RPMI7951 (cell line): ENCODE measurements at regions not wholly inside any gene's neighbourhood (a gene's known extent, or its start where the extent isn't known, plus 50 kb on each side); places are given as distances from the start of the nearest gene placed in this dataset.
"Not testable (repeated sequence)": the region's sequence is repeated elsewhere in the genome, so short reads cannot be mapped to it uniquely, and the experiment has no call there.

ENCODE experiments used
- DNase-seq: peaks from one replicate; pipeline ENCODE4 v3.0.0-alpha.2; 2012; ENCODE audit warnings: low read depth

DNA sequence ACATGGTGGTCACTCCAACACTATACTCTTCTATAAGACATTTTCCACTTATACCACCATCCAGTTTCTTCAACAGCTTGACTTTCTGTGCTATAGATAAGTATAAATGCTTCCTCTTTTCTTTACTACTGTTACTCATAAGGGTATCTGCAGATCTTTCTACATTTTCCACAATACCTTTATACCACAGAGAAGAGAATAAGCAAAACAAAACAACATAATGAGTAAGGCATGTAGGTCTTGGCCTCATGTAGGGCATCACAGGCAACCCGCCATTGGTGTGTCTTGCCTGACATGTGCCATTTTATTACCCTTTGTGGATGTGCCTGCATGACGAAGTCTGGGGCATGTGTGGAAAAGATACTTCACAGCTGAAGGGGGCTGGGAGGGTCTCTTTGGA lies 265.3 kb upstream of the STARD13 start:
- DNase-seq: no peak

DNA sequence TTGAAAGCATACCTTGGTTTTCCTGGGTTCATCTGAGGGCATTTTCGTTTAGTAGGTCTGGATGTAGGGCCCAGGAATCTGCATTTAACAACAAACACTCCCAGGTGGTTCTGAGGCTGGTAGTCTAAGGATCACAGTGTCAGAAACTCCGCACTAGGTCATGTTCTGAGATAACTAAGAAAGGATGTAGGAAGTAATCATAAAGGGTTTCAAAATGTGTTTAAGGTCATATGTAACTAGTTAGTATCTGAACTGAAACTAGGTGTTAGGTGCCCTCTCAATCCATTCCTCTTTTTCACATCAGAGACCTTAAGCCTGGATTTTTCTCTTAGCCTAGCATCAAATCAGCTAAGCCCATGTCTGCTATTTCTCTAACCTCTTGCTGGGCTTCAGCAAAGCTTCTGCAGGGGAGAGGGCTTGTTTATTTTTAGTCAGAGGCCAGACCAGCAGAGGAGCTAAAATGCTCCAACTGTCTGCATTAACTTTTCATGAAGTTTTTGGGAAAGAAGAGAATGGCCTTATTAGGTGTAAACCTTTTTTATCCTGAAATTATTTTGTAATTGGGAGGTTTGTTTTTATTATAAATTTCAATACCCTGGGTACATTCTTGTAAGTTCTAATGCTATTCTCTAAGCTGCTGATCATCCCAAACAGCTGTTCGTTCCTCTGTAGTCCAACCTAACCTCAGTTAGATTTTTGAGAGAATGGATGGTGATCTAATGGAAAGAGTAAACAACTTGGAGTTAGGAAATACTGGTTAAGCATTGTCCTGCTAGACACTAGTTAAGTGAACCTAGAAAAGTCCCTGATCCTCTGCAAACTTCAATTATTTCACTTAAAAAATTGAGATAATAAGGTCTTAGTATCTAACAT lies 262.8 kb upstream of the RFC3 start:
- no peak for DNase-seq

DNA sequence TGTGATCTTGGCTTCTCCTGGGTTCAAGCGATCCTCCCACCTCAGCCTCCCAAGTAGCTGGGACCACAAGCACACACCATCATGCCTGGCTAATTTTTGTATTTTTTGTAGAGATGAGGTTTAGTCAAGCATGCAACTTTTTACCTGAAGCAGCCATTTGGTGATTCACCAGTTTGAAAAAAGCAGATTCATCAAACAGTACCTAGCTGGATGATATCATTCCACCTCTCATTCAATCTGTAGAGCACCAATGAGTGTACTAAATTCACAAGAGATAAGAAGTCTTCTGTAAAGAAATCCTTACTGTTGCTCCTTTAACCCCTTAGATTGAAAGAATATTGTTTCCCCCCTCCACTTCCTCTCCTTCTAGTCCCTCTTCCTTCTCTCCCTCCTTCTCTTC lies 261.1 kb upstream of the RFC3 start:
- no peak for DNase-seq

DNA sequence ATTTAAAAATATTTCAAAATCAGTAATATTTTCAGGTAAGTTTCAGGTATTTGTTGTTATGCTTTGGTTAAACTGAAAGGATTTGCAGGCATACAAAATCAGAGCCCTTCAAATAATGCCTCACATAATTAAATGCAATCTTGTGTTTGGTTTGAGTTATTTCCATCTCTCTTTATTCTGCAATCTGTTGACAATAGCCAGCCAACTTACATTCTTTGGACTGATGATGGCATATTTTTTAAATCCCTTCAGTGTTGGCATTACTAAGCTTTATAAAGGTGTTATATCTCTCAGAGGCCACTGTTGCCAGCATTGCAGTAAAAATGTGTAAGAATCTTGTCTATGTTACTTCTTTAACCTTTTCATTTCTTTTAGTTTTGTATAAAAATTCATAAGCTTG lies 257.2 kb upstream of the RFC3 start:
- DNase-seq: no peak

DNA sequence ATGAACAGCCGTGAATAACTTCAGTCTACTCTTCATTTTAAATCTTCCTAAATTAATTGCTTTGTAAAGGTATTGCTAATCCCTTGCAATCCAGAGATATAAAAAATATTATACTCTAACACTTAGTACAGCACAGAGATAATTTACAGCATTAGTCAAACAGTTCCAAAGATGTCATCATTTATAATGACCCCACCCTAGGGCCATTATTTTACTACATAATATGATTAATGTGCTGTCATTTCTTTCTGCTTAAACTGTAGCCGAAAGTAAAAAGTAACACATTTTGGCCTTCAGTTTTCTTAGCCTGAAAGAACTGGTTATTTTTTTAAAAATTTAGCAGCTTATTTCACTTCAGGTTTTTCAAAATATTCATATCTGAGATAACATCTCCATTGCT lies 256.3 kb upstream of the RFC3 start:
- no peak for DNase-seq

DNA sequence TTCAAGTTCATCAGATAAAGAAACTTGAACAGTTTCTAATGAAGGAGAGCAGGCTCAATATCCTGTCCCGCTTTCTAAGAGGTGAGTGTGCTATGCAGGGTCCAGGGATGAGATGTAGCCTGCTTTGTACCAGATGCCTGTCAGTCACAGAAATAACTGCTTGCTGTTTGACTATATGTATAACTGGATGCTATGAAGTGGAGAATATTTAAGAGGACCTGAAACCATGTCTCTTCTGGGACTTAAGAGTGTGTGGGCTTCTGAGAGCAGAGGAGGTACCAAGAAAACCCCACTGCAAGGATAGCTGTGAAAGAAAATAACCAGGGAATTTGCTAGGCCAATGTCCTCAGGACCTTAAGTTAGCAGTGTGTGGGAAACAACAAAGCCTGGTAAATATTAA lies 246.3 kb upstream of the RFC3 start:
- DNase-seq: no peak

DNA sequence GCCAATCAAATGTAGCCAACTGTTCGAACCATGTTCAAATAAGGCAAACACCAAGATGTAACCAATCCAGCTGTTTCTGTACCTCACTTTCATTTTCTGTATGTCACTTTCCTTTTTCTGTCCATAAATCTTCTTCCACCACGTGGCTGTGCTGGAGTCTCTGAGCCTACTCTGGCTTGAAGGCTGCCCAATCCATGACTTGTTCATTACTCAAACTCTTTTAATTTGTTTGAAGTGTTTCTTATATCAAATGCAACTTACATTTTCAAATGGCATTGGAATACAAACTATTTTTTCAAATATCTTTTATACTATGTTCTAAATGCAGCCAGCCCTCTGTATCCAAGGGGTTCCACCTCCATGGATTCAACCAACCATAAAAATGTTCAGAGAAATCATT lies 245.6 kb upstream of the RFC3 start:
- DNase-seq: not testable (repeated sequence)

DNA sequence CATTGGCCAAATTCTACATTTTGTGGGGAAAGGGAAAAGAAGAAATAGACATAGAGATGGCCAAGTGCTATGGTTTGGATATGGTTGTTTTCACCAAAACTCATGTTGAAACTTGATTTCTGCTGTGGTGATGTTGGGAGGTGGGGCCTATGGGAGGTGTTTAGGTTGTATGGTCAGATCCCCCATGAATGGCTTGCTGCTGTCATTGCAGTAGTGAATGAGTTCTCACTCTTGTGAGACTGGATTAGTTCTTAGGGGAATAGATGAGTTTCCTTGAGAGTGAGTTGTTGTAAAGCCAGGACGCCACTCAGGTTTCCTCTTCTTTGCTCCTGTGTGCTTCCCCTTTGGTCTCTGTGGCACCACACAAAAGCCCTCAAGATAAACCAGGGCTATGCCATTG lies 242.6 kb upstream of the RFC3 start:
- no peak for DNase-seq

DNA sequence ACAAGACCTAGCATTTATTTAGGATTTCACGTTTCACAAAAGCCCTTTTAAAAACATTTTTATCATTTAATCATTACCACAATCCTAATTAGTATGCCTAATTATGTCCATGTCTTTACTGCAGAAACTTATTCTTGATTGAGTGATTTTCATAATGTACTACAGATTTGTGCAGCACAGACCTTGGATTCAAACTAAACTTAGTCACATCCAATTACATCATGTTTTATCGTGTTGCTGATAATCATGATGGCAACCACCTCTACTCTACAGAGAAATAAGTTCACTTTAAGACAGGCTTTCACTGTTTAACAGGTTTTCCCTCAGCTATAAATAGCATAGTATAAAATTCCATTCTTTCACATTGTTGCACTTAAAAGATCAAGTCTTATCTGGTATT lies 240.9 kb upstream of the RFC3 start:
- no peak for DNase-seq

DNA sequence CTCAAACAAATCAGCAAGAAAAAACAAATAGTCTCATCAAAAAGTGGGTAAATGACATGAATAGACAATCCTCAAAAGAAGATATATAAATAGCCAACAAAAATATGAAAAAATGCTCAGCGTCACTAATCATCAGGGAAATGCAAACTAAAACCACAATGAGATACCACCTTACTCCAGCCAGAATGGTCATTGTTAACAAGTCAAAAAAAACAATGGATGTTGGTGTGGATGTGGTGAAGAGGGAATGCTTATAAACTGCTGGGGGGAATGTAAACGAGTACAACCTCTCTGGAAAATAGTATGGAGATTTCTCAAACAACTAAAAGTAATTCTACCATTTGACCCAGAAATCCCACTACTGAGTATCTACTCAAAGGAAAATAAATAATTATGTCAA lies 239.2 kb upstream of the RFC3 start:
- DNase-seq: no peak

DNA sequence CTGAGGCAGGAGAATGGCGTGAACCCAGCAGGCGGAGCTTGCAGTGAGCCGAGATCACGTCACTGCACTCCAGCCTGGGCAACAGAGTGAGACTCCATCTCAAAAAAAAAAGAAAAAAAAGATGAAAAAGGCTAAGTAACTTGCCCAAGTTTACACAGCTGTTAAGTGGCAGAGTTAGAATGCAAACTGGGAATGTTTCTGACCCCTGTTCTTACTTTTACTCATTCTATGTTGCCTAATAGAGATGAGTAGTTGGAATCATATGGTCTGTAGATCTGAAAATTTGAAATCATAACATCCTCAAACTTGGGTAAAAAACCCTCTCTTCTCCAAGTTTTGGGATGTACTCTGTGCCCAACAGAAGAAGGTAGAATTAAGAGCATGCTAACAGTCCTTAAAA lies 235.8 kb upstream of the RFC3 start:
- DNase-seq: no peak

DNA sequence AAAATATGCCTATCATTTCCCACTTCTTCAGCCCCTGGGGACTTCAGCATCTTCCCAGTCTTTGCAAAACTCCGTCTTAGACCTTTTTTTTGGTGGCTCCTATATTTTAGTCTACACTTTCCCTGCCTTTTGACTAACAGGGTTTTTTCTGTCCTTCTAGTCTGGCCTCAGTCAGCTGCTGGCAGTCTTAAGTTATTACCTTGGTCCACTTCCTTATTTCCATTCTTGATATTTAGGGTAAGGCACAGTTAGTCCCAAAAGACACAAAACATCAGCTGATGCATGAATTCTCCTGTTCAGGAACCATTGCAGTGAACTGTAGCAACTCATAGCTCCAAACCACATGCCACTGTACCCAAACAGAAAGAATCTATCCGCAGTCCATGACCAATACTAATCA lies 234.6 kb upstream of the RFC3 start:
- DNase-seq: no peak

DNA sequence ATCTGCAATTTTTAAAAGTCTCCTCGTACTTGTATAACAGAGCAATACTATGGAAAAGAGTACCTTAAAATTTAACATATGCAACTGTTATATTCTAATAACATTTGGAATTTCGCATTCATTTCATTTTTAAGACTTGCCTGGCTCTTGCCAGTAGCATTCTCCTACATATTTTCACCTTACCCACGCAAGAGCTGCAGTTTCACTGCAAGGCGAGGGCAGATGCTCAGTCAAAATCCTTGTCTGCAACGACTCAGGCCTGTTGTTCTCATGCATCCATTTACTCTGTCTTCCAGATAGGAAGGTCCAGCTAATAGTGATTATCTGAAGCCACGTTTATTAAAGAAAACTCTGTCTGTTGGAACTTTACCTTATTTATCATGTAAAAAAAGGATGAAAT lies 227.0 kb upstream of the RFC3 start:
- no peak for DNase-seq

DNA sequence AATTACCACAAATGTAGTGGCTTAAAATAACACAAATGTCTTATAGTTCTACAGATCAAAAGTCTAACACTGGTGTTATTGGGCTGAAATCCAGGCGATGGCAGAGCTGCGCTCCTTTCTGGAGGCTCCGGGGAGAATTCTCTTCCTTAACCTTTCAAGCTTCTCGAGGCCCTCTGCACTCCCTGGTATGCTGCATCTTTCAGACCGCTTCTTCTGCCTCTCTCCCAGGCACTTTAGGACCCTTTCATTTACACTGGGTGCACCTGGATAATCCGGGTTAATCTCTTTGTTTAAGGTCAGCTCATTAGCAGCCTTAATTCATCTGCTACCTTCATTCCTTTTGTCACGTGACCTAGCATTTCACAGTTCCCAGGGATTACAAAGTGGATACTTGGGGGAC lies 211.3 kb upstream of the RFC3 start:
- peak; percentile 9 for DNase-seq

DNA sequence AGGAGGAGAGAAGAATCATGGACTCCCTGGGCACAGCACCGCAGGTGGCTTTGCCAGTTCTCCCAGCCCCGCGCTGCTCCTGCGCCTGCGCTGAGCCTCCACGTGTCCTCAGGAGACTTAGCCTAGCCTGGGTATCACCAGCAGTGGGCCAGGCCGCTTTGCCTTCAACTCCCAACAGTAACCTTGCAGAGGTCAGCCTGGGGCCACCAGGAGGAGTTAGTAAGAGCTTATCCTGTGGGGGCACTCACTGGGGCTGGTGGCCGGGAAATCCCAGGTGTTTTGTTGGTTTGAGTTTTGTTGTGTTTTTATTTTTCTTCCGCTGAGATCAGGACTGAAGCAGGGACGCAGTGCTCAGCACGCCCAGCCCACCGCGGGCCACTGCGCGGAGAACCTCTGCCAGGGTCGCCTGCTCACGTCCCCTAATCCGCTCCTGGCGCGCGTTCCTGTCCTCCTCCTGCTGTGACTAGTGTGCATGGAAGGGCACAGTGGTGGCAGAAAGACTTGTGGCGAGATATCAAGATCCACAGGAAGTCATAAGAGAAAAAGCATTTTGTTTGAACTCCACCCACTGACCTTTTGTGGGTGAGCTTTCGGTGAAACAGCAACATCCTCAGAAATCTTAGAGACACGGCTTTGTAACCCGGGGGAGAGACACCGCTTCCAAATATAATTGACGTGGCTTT lies 207.4 kb upstream of the RFC3 start:
- DNase-seq: peak; percentile 73

DNA sequence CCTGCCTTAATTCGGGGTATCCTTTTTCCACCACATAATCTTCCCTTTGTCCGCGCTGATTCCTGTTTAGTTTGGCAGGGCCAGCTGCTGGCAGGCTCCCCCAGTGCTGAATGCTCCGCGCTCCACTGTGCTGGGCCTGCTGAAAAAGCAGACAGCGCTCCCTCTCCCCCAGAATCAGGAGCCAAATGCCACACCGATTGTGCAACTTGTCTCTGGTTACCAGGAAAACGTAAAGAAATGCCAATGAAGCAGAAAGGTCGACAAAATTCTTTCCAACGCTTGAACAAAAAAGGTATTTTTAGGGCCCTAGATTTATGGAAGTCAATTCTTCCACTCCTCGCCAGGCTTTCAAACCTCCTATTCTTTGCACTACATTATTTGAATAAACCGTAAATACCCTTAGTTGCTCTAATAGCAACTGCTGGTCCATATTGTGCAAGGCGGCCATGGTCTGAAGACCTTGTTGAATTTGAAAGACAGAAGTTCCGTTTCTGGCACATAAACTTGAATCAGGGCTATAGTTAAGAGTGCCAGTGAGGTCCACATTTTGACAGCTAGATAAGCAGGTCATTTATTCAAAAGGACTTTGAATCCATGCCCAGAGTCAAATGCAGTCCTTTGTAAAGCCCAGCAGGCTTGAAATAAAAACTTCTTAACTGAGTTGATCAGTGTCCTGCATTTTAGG lies 206.7 kb upstream of the RFC3 start:
- peak; percentile 72 for DNase-seq

DNA sequence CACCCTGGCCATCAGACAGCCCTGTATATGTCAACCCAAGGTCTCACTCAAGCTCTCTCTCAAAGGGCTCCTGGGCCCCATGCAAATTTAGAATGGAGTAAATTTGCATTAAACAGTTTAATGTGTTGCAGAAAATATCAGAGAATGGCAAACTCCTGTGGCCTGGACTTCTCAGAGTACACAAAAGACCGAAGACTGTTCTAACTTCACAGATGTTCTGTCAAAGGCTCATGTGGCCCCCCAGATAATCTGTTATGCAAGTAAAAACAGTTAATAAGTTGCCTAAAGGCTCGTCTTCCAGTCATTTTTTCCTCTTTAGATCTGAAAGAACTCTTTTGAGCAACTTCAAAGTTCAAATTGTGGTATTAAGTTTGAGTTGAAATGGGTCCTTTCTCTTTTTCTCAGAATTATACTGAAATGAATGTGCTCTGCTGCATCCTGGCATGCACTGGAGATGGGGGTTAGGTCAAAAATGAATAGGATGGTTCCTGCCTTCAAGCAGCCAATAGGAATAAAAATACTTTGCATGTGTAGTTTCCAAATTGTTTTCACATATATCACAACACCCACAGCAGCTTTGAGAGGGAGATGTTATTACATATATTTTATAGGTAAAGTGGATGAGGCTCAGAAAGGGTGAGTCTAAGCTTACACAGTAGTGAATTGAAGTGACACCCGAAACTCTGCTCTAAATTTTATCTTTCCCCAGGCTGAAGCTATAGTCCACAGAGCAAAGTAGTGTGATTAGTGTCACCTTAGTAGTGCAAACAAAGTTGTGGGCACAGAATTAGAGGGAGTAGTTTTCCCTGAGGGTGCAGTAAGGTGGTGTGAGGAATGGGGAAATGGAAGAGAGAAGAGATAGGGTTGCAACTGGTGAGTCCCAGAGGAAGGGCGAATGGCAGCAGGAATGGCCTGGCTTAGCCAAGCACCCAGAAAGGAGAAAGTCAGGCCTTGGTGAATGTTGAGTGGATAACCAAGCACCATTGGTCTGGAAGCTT lies 205.0 kb upstream of the RFC3 start:
- peak; percentile 38 for DNase-seq

DNA sequence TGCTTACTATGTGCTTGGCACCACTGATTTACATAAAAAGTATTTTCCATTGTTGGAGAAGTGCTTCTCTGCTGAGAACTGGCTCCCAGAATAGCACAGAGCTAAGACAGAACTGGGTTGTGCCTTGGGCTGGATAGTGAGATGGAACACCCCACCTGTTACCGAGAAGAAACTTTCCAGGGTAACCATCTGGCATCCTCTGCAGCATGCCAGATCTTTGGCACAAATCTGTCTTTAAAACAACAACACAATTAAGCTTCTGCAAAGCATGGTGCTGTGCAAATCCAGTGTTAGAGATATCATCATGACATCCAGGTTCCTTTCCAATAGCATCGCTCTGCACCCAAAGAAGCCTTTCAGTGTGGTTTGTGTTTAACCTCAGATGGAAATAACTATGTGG lies 202.5 kb upstream of the RFC3 start:
- DNase-seq: no peak

DNA sequence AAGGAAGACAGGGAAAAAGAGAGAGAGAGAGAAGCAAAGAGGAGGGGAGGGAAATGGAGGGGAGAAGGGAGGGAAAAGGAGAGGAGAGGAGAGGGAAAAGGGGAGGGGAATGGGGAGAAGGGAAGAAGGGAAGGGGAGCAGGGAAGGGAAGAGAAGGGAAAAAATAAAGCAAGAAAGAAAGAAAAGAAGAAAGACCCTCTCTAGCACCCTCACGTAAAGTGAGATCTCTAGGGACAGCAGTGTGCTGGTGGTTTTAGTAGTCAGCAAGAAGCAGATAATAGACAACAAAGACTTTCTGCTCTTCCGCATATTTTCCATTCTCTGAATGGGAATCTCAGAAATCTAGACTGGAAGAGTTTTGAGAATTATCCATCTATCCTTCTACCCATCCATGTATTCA lies 201.8 kb upstream of the RFC3 start:
- DNase-seq: no peak

DNA sequence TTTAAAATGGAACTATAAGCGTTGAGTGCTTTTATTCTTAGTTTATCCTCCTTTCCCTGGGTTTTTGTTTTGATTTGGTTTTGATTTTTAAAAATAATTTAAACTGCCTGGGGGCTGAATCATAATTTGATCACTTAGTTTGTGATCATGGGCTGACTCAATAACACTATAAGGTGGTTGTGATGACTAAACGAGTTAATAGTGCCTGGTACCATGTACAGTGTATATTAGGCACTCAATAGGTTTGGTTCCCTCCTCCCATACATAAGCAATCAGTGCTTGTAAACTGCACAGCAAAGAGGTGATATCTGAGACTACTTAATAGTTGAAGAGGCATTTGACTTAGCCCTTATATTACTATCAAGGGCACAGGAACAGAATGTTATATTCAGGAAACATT lies 200.9 kb upstream of the RFC3 start:
- no peak for DNase-seq

DNA sequence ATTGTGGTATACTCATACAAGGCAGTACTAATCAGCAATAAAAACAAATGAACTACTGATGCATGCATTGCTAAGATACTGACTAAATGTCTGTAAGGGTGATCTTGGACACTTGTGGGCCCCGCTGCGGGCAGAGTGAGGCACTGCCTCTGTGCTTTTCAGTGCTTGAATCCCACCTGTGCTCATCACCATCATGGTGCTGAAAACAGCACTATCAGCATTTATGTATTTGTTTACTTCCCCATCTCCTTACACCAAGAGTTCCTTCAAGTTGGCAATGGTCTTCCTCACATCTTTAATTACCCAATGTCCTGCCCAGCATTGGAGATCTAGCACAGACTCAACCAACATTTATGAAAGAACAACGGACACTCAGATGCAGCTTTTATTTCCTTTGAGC lies 193.7 kb upstream of the RFC3 start:
- DNase-seq: no peak

DNA sequence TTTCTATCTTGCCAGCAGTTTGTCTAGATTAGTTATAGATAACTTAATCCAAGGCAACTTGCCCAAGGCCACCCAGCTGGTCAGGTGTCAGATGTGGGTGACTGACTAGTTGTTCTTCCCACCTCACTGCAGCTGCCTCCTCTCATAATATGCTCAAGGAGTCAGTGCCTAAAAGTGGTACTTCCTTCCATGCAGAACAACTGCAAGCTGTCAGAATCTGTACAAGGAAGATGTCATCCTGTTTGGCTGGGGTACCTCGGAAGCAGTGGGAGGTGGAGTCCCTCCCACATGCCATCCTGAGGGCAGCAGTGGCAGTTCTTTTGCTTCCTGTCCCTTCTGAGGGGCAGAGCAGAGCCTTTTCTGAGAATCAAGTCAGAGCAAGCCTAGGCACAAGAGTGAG lies 193.2 kb upstream of the RFC3 start:
- DNase-seq: no peak
